HepG2 (cell line): ENCODE measurements at regions not wholly inside any gene's neighbourhood (a gene's known extent, or its start where the extent isn't known, plus 50 kb on each side); places are given as distances from the start of the nearest gene placed in this dataset.

ENCODE experiments used
- ATAC-seq: fragments of 200-7000 bp; cut with Tn5 transposase; 3 replicates; pipeline ENCODE4 v1.9.1; 2020; ENCODE audit warnings: mild to moderate bottlenecking, moderate library complexity
- BruUV-seq: library from RNA; stranded (reverse); fragments of 400-500 nt; replicated peaks from 2 replicates; lab custom pipeline; 2021; lab: Mats Ljungman, UMichigan
- CTCF ChIA-PET: fragments of 300-600 bp; formaldehyde crosslinking; extraction: SDS; loops from one replicate; lab custom pipeline; 2021; ENCODE audit warnings: low total read pairs, inconsistent platforms, low intra/inter-chr PET ratio; lab: Yijun Ruan, JAX
- POLR2A ChIA-PET: fragments of 350-600 bp; sonication (Branson Sonifier 250); formaldehyde crosslinking; loops from one replicate; lab custom pipeline; 2020; ENCODE audit warnings: antibody characterized with exemption, inconsistent platforms; lab: Yijun Ruan, JAX
- DNase-seq: peaks from one replicate; pipeline ENCODE4 v3.0.0-alpha.2; 2015; ENCODE audit warnings: low spot score
- FAIRE-seq: peaks from 3 replicates; lab custom pipeline; 2011; peaks lifted over from hg19 to GRCh38; lab: Jason Lieb, UNC
- H2AFZ ChIP-seq: one replicate; pipeline ENCODE4 v1.6.1; 2011; ENCODE audit warnings: low read length, inconsistent platforms
- H3K27ac ChIP-seq: fragments of 300-600 bp; 3 replicates; pipeline ENCODE4 v1.8.0; 2011; ENCODE audit warnings: mixed run types, mild to moderate bottlenecking, mixed read lengths, low read length, inconsistent platforms; ENCODE audit not compliant: insufficient read depth; ENCODE audit errors: extremely low read length
- H3K27me3 ChIP-seq, 2 experiments: fragments of 200-600 bp in 1 of 2; 2 replicates in 1 of 2; 3 replicates in 1 of 2; pipeline versions ENCODE4 v1.6.0 to v1.8.0; 2011; ENCODE audit warnings: low read length in 2 of 2, mild to moderate bottlenecking in 2 of 2, moderate library complexity in 2 of 2, inconsistent platforms in 1 of 2; ENCODE audit not compliant: insufficient read depth in 2 of 2, control insufficient read depth in 1 of 2
- H3K36me3 ChIP-seq, 2 experiments: fragments of 200-600 bp in 1 of 2; replicated peaks in 1 of 2; 2 replicates in 1 of 2; 3 replicates in 1 of 2; pipeline versions ENCODE4 v1.5.1 to v1.8.0; 2011; ENCODE audit warnings: low read length in 2 of 2, inconsistent platforms in 1 of 2; ENCODE audit not compliant: insufficient read depth in 2 of 2, control insufficient read depth in 1 of 2
- H3K4me1 ChIP-seq: 2 replicates; pipeline ENCODE4 v1.5.1; 2012; ENCODE audit warnings: low read length, inconsistent platforms; ENCODE audit not compliant: insufficient read depth
- H3K4me2 ChIP-seq: 2 replicates; pipeline ENCODE4 v1.6.0; 2011; ENCODE audit warnings: low read depth, low read length, inconsistent platforms
- H3K4me3 ChIP-seq, 3 experiments: fragments of 200-600 bp in 1 of 3; sonication (generic), shearing (Covaris generic) in 1 of 3; replicated peaks in 1 of 3; 2 replicates each; pipeline ENCODE4 v1.5.1; 2011 to 2016; ENCODE audit warnings: low read length in 3 of 3, inconsistent platforms in 2 of 3, low read depth in 2 of 3, mild to moderate bottlenecking in 2 of 3, control low read depth in 1 of 3, mixed read lengths in 1 of 3; ENCODE audit not compliant: insufficient read depth in 1 of 3
- H3K79me2 ChIP-seq: one replicate; pipeline ENCODE4 v1.6.1; 2011; ENCODE audit warnings: low read length, inconsistent platforms; ENCODE audit not compliant: insufficient read depth
- H3K9ac ChIP-seq: 2 replicates; pipeline ENCODE4 v1.6.0; 2011; ENCODE audit warnings: mild to moderate bottlenecking, low read depth, low read length, inconsistent platforms; ENCODE audit not compliant: insufficient read depth
- H3K9me3 ChIP-seq: 2 replicates; pipeline ENCODE4 v1.5.1; 2012; ENCODE audit warnings: mild to moderate bottlenecking, low read length
- H4K20me1 ChIP-seq: 2 replicates; pipeline ENCODE4 v1.6.0; 2011; ENCODE audit warnings: inconsistent platforms, mild to moderate bottlenecking, low read length, moderate library complexity; ENCODE audit not compliant: insufficient read depth
- ATF7 ChIP-seq, 2 experiments: fragments of 450-650 bp in 1 of 2; sonication (generic) in 1 of 2; formaldehyde crosslinking in 1 of 2; IDR thresholded peaks; 2 replicates each; pipeline versions ENCODE4 v1.4.0 to v1.6.1; 2016 to 2020; ENCODE audit warnings: antibody characterized with exemption in 1 of 2, mild to moderate bottlenecking in 1 of 2, missing genetic modification reagents in 1 of 2
- CCDC6 ChIP-seq: sonication (generic); formaldehyde crosslinking; IDR thresholded peaks from 2 replicates; pipeline ENCODE4 v1.8.1; 2022; ENCODE audit warnings: mild to moderate bottlenecking, missing genetic modification reagents, moderate library complexity
- CHCHD3 ChIP-seq: sonication (generic); formaldehyde crosslinking; IDR thresholded peaks from 2 replicates; pipeline ENCODE4 v1.8.0; 2022; ENCODE audit warnings: mild to moderate bottlenecking, missing genetic modification reagents, moderate library complexity
- MTA3 ChIP-seq: sonication (generic); formaldehyde crosslinking; IDR thresholded peaks from 2 replicates; pipeline ENCODE4 v1.4.0; 2020; ENCODE audit warnings: missing genetic modification reagents
- NCOA5 ChIP-seq: sonication (generic); formaldehyde crosslinking; IDR thresholded peaks from 2 replicates; pipeline ENCODE4 v1.4.0; 2020; ENCODE audit warnings: missing genetic modification reagents
- PLSCR1 ChIP-seq: sonication (generic); formaldehyde crosslinking; IDR thresholded peaks from 2 replicates; pipeline ENCODE4 v1.5.0; 2020; ENCODE audit warnings: missing genetic modification reagents, mild to moderate bottlenecking, borderline replicate concordance
- SALL1 ChIP-seq: sonication (generic); formaldehyde crosslinking; IDR thresholded peaks from 2 replicates; pipeline ENCODE4 v1.8.0; 2022; ENCODE audit warnings: mild to moderate bottlenecking, missing genetic modification reagents
- SNAI1 ChIP-seq: sonication (generic); formaldehyde crosslinking; IDR thresholded peaks from 2 replicates; pipeline ENCODE4 v1.5.0; 2020; ENCODE audit warnings: mild to moderate bottlenecking, missing genetic modification reagents, borderline replicate concordance
- UBTF ChIP-seq: sonication (generic); formaldehyde crosslinking; IDR thresholded peaks from 2 replicates; pipeline ENCODE4 v1.4.0; 2020; ENCODE audit warnings: mild to moderate bottlenecking, missing genetic modification reagents
- ZNF260 ChIP-seq: sonication (generic); formaldehyde crosslinking; IDR thresholded peaks from 2 replicates; pipeline ENCODE4 v1.4.0; 2020; ENCODE audit warnings: missing genetic modification reagents, low read depth, mild to moderate bottlenecking, borderline replicate concordance
- ZNF264 ChIP-seq: sonication (generic); formaldehyde crosslinking; IDR thresholded peaks from 2 replicates; pipeline ENCODE4 v1.4.0; 2020; ENCODE audit warnings: missing genetic modification reagents
- ZNF292 ChIP-seq: sonication (generic); formaldehyde crosslinking; IDR thresholded peaks from 2 replicates; pipeline ENCODE4 v1.8.1; 2022; ENCODE audit warnings: mild to moderate bottlenecking, low read depth, missing genetic modification reagents, borderline replicate concordance
- ZNF564 ChIP-seq: sonication (generic); formaldehyde crosslinking; IDR thresholded peaks from 2 replicates; pipeline ENCODE4 v1.8.1; 2023; ENCODE audit warnings: mild to moderate bottlenecking, missing genetic modification reagents
- ZNF598 ChIP-seq: sonication (generic); formaldehyde crosslinking; IDR thresholded peaks from 2 replicates; pipeline ENCODE4 v1.5.1; 2020; ENCODE audit warnings: mild to moderate bottlenecking, missing genetic modification reagents, borderline replicate concordance
- WGBS: methylation state at CpG from one replicate; pipeline ENCODE4 v1.1.6; 2017; ENCODE audit warnings: low lambda C conversion rate; 5-methylcytosine and 5-hydroxymethylcytosine counted together
- in situ Hi-C: cut with HindIII; loops from 2 replicates; pipeline ENCODE4 v1.10.0; 2017; ENCODE audit warnings: low pct_unique_long_range_greater_than_20kb; ENCODE audit not compliant: extremely low pct_ligation_motif_present
- intact Hi-C: fragments of 100-400 bp; cut with micrococcal nuclease; formaldehyde crosslinking; loops from one replicate; pipeline ENCODE4 v1.10.0; 2022; ENCODE audit not compliant: unreplicated experiment
- TF ChIP-seq, protein P1 (sequence below): sonication (generic); formaldehyde crosslinking; IDR thresholded peaks from 2 replicates; pipeline ENCODE4 v1.5.0; 2020; ENCODE audit warnings: mild to moderate bottlenecking, missing genetic modification reagents

DNA sequence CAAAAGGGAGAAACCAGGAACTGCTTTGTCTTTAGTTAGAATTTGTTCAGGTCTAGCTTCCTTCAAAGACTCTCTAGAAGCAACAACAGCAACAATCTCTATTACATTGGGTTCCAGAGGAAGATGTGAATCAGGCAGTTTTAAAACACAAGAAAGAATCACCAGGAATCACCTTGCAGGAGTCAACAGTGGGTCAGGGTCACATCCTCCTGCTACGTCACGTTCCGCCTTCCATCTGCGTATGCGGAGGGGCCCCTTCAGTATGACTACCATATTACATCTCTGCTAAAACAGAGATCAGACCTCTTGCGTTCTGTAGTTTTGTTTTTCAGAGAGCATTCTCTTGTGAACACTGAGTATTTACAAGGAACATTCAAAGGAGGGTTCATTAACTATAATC is 147.8 kb upstream of the STARD13 start:
- CTCF ChIA-PET = no interaction called here
- H3K9ac ChIP-seq = no peak overlapping the region
- H4K20me1 ChIP-seq = no peaks in the 10 kb centered on the region
- H3K36me3 ChIP-seq = no peaks in the 10 kb centered on the region
- H3K4me1 ChIP-seq = no peaks in the 10 kb centered on the region
- POLR2A ChIA-PET = no interaction called here
- 92% methylated on average over 6 of the region's 6 CpGs for WGBS
- H3K27me3 ChIP-seq = no peaks in the 10 kb centered on the region
- H3K27ac ChIP-seq = no peak overlapping the region
- no peak overlapping the region for H3K4me2 ChIP-seq
- no peak overlapping the region for H3K4me3 ChIP-seq
- H3K9me3 ChIP-seq = no peaks in the 10 kb centered on the region
- BruUV-seq = no TSS peak
- ATAC-seq (no peak), DNase-seq (no peak), FAIRE-seq (no peak)
- in situ Hi-C loops (no loop called here), intact Hi-C loops (no loop called here)
- no peak overlapping the region for H2AFZ ChIP-seq
- no peaks in the 10 kb centered on the region for H3K79me2 ChIP-seq
- TF ChIP-seq CCDC6 (CRISPR knock-in tag) = no peak
- TF ChIP-seq ZNF264 (CRISPR knock-in tag) = no peak
- TF ChIP-seq SALL1 = no peak
- no peak for TF ChIP-seq ATF7 (IDR thresholded peaks at IDR 0.05)
- no peak for TF ChIP-seq ATF7 (CRISPR knock-in tag; IDR thresholded peaks at IDR 0.05)
- no peak for TF ChIP-seq SNAI1 (CRISPR knock-in tag)
- no peak for TF ChIP-seq ZNF260 (CRISPR knock-in tag)
- TF ChIP-seq PLSCR1 (CRISPR knock-in tag) = no peak
- no peak for TF ChIP-seq CHCHD3 (CRISPR knock-in tag)
- no peak for TF ChIP-seq UBTF (CRISPR knock-in tag)
- no peak for TF ChIP-seq NCOA5
- no peak for TF ChIP-seq ZNF564 (CRISPR knock-in tag)
- no peak for TF ChIP-seq ZNF292 (CRISPR knock-in tag)
- no peak for TF ChIP-seq MTA3 (CRISPR knock-in tag)
- no peak for TF ChIP-seq ZNF598 (CRISPR knock-in tag)
- TF ChIP-seq, protein P1, sequence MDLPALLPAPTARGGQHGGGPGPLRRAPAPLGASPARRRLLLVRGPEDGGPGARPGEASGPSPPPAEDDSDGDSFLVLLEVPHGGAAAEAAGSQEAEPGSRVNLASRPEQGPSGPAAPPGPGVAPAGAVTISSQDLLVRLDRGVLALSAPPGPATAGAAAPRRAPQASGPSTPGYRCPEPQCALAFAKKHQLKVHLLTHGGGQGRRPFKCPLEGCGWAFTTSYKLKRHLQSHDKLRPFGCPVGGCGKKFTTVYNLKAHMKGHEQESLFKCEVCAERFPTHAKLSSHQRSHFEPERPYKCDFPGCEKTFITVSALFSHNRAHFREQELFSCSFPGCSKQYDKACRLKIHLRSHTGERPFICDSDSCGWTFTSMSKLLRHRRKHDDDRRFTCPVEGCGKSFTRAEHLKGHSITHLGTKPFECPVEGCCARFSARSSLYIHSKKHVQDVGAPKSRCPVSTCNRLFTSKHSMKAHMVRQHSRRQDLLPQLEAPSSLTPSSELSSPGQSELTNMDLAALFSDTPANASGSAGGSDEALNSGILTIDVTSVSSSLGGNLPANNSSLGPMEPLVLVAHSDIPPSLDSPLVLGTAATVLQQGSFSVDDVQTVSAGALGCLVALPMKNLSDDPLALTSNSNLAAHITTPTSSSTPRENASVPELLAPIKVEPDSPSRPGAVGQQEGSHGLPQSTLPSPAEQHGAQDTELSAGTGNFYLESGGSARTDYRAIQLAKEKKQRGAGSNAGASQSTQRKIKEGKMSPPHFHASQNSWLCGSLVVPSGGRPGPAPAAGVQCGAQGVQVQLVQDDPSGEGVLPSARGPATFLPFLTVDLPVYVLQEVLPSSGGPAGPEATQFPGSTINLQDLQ (CRISPR knock-in tag) = no peak
